ENCODE measurements at regions not wholly inside any gene's neighbourhood (a gene's known extent, or its start where the extent isn't known, plus 50 kb on each side); places are given as distances from the start of the nearest gene placed in this dataset.

DNA sequence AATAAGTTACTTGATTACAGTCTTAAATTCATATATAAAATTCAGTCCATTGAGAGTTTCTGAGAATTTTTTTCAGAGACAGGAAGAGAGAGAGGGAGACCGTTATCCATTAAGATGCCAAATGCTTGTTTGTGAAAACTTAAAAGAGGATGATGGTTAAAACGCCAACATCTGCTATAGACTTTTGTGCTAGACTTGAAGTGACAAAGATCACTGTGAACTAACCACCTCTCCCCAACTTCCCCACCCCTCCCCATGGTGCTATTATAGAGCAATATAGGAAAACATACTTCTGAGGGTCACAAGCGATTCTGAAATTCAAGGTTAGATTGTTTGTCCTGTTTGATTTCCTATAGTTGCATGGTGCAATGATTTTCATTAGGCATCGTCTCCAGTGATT, 440.8 kb downstream of the RMST start:
- H3K4me3 ChIP-seq (ENCODE audit: low read depth, low read length) = no peak overlapping the region
- DNase-seq = no peak
- H3K36me3 ChIP-seq = no peaks in the 10 kb centered on the region
- no peak overlapping the region for H3K27ac ChIP-seq
- no peaks in the 10 kb centered on the region for H3K9me3 ChIP-seq (ENCODE audit: severe bottlenecking)
- peaks cover 14% of the 10 kb centered on the region for H3K27me3 ChIP-seq (ENCODE audit: insufficient read depth, low read depth, severe bottlenecking)
- TF ChIP-seq, protein P1, sequence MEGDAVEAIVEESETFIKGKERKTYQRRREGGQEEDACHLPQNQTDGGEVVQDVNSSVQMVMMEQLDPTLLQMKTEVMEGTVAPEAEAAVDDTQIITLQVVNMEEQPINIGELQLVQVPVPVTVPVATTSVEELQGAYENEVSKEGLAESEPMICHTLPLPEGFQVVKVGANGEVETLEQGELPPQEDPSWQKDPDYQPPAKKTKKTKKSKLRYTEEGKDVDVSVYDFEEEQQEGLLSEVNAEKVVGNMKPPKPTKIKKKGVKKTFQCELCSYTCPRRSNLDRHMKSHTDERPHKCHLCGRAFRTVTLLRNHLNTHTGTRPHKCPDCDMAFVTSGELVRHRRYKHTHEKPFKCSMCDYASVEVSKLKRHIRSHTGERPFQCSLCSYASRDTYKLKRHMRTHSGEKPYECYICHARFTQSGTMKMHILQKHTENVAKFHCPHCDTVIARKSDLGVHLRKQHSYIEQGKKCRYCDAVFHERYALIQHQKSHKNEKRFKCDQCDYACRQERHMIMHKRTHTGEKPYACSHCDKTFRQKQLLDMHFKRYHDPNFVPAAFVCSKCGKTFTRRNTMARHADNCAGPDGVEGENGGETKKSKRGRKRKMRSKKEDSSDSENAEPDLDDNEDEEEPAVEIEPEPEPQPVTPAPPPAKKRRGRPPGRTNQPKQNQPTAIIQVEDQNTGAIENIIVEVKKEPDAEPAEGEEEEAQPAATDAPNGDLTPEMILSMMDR (IDR thresholded peaks at IDR 0.05; ENCODE audit: low read depth, low read length) = no peak

DNA sequence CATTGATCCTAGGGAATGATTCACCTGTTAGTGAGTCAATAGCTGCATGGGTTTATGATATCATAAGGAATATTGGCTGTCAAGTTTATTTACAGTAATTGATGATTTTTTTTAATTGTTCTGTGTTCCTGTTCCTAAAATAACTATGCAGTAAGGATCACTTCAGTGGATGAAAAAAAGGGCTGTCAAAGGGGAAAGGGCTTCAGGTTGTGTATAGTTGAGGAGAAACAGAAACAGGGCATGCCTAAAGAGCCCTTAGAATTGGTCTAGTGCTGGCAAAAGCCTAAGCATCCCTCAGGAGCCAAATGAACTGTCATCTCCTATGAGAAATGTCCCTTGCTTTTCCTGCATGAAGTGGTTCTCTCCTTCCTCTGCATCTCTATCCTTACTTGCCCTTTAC, 444.9 kb downstream of the RMST start:
- H3K27ac ChIP-seq = no peak overlapping the region
- H3K9me3 ChIP-seq (ENCODE audit: severe bottlenecking) = no peaks in the 10 kb centered on the region
- no peak overlapping the region for H3K4me3 ChIP-seq (ENCODE audit: low read depth, low read length)
- H3K27me3 ChIP-seq (ENCODE audit: insufficient read depth, low read depth, severe bottlenecking) = peaks cover 14% of the 10 kb centered on the region
- H3K36me3 ChIP-seq = no peaks in the 10 kb centered on the region
- TF ChIP-seq, protein P1 (IDR thresholded peaks at IDR 0.05; ENCODE audit: low read depth, low read length) = no peak
- DNase-seq = no peak

DNA sequence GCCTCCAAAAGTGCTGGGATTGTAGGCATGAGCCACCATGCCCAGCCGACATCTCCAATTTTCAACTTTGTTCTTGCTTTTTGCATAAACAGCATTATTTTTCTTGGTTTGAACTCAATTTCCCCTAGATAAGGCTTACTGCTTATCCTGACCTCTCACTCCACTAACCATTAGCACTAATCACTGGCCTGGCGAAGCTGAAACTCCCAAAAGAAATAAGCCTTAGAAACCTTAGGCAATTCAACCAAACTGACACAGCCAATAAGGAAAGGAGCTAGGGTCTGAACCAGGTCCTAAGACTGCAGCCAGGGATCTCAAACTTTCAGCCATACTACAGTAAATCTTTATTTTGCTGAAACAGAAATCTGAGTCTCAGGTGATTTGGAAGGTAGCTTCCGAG, 448.0 kb downstream of the RMST start:
- Histone ChIP-seq H3K27me3 (ENCODE audit: insufficient read depth, low read depth, severe bottlenecking) (peaks cover 7% of the 10 kb centered on the region), H3K27ac (no peak overlapping the region), H3K4me3 (ENCODE audit: low read depth, low read length) (no peak overlapping the region), H3K36me3 (no peaks in the 10 kb centered on the region), H3K9me3 (ENCODE audit: severe bottlenecking) (no peaks in the 10 kb centered on the region)
- no peak for DNase-seq
- TF ChIP-seq, protein P1 (IDR thresholded peaks at IDR 0.05; ENCODE audit: low read depth, low read length) = no peak

DNA sequence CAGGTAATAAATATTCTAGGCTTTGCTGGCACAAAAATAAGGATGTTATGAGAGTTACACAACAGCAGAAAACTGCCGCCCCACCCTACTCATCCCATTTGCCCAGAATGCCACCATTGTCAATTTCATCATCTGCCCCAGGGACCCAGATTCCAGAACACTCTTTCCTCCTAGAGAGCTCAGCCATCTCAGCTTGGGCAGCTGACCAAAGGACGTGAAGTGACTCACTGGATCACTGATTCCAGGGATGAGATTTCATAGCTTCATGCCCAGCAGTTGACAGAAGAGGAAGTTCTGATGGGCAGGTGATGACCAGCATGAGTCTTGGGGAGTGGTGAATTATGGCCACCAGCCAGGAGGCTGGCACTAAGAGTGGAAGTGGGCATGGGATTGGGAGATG, 450.3 kb downstream of the RMST start:
- TF ChIP-seq, protein P1 (IDR thresholded peaks at IDR 0.05; ENCODE audit: low read depth, low read length) = no peak
- Histone ChIP-seq H3K27ac (no peak overlapping the region), H3K27me3 (ENCODE audit: insufficient read depth, low read depth, severe bottlenecking) (peaks cover 4% of the 10 kb centered on the region), H3K9me3 (ENCODE audit: severe bottlenecking) (no peaks in the 10 kb centered on the region), H3K36me3 (no peaks in the 10 kb centered on the region), H3K4me3 (ENCODE audit: low read depth, low read length) (no peak overlapping the region)
- no peak for DNase-seq

DNA sequence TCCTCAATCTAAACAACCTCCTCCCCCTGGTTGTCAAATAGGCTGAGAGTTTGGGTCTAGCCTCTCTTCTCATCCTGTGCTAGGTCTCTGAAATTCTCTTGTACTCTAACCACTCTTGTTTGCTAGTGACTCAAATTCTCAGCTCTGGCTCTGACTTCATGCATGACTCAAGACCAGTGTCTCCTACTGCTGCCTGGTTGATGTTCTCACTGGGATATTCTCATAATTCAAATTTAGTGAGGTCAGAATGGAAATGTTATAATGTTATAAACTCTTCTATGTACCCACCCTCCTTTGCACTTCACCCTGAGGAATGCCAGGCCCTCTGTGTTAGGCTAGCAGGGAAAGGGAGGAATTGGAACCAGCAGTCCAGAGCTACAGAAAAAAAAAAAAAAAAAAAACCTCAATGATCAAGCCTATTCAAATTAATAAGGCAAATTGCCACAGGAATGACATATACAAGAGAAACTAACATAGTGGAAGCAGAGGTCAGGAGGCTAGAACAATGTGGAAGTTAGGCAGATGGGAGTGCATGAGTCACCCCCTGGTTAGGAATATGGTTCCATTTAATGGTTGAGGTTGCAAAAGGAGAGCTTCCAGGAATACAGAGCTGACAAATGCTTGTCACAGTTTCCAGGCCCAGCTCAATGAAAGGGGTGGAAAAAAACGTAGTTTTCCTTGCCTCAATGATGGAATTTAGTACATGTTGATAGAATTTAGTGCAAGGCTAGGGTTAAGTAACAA, 459.5 kb downstream of the RMST start:
- TF ChIP-seq, protein P1 (IDR thresholded peaks at IDR 0.05; ENCODE audit: low read depth, low read length) = no peak

DNA sequence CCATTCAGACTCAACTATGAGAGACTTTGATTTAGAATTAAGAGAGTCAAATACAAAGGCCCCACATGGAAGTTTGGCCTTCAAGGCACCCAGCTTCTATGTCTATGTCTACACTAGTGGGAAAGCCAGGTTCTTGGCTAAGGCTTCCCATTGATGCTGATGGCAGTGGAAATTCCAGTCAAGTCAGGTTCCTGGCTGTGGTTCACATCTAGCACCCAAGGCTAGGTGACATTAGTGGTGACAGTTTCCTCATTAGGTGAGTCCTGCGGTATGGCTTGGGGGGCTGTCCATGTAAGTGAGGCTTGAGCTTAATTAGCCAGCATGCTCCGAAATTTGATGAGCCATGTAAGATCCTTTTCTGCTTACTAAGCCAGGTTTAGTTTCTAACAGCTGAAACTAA, 460.9 kb downstream of the RMST start:
- DNase-seq = no peak
- H3K9me3 ChIP-seq (ENCODE audit: severe bottlenecking) = no peaks in the 10 kb centered on the region
- H3K27ac ChIP-seq = no peak overlapping the region
- no peak overlapping the region for H3K4me3 ChIP-seq (ENCODE audit: low read depth, low read length)
- H3K36me3 ChIP-seq = no peaks in the 10 kb centered on the region
- peaks cover 7% of the 10 kb centered on the region for H3K27me3 ChIP-seq (ENCODE audit: insufficient read depth, low read depth, severe bottlenecking)
- TF ChIP-seq, protein P1 (IDR thresholded peaks at IDR 0.05; ENCODE audit: low read depth, low read length) = no peak

More for the DNA sequence above, 459.5 kb downstream of the RMST start:
- H3K27ac ChIP-seq = no peak overlapping the region
- no peaks in the 10 kb centered on the region for H3K9me3 ChIP-seq (ENCODE audit: severe bottlenecking)
- no peak overlapping the region for H3K4me3 ChIP-seq (ENCODE audit: low read depth, low read length)
- H3K27me3 ChIP-seq (ENCODE audit: insufficient read depth, low read depth, severe bottlenecking) = peaks cover 7% of the 10 kb centered on the region
- no peak for DNase-seq
- no peaks in the 10 kb centered on the region for H3K36me3 ChIP-seq

All from WERI-Rb-1 (cell line).